ENCODE measurements at regions not wholly inside any gene's neighbourhood (a gene's known extent, or its start where the extent isn't known, plus 50 kb on each side); places are given as distances from the start of the nearest gene placed in this dataset.

GRCh38 chr7:113373863-113374262, 255.5 kb upstream of the SMIM30 start:
- 14% methylated on average over 2 of the region's 2 CpGs for WGBS (ENCODE audit: low lambda C conversion rate)
- H3K36me3 ChIP-seq (replicated peaks in 1 of 2; ENCODE audit: control insufficient read depth in 1 of 2, insufficient read depth in 2 of 2, low read length in 1 of 2) = no peaks in the 10 kb centered on the region
- H3K4me1 ChIP-seq (ENCODE audit: control insufficient read depth in 1 of 2, insufficient read depth in 2 of 2, low read depth in 1 of 2, low read length in 1 of 2) = no peaks in the 10 kb centered on the region
- H3K79me2 ChIP-seq (ENCODE audit: insufficient read depth) = no peaks in the 10 kb centered on the region
- no peaks in the 10 kb centered on the region for H3K27me3 ChIP-seq (ENCODE audit: insufficient read depth)
- no peak overlapping the region for H3K27ac ChIP-seq (ENCODE audit: low read depth in 2 of 2, low read length in 1 of 2)
- H3F3A ChIP-seq (replicated peaks; ENCODE audit: insufficient read depth) = no peaks in the 10 kb centered on the region
- H4K20me1 ChIP-seq (ENCODE audit: insufficient read depth) = no peaks in the 10 kb centered on the region
- no peak overlapping the region for H3K4me2 ChIP-seq
- no peaks in the 10 kb centered on the region for H3K9me3 ChIP-seq
- ChIA-PET CTCF (interaction anchor here (1.9 kb wide), 1 partner anchor 12 kb away, joined by 4 read pairs; no protein-coding TSS in a partner anchor), POLR2A (no interaction called here)
- no peak overlapping the region for H3K9ac ChIP-seq
- H2AFZ ChIP-seq (ENCODE audit: low read depth) = no peak overlapping the region
- TF ChIP-seq SMC3 (IDR thresholded peaks at IDR 0.05; ENCODE audit: low read depth, low read length) = no peak
- no peaks in the 10 kb centered on the region for H3K9me2 ChIP-seq
- no peak for DNase-seq
- H3K4me3 ChIP-seq (ENCODE audit: low read depth in 2 of 2, low read length in 1 of 2) = no peak overlapping the region

GRCh38 chr7:113371416-113372043, 253.2 kb upstream of the SMIM30 start:
- peak overlapping the region in 1 of 2 experiments; percentile 58; a peak in 1 of 4 replicates for H3K27ac ChIP-seq (ENCODE audit: low read depth in 2 of 2, low read length in 1 of 2)
- H2AFZ ChIP-seq (ENCODE audit: low read depth) = no peak overlapping the region
- no peaks in the 10 kb centered on the region for H3K9me2 ChIP-seq
- no peak overlapping the region for H3K4me2 ChIP-seq
- H3K4me1 ChIP-seq (ENCODE audit: control insufficient read depth in 1 of 2, insufficient read depth in 2 of 2, low read depth in 1 of 2, low read length in 1 of 2) = no peaks in the 10 kb centered on the region; a peak in 1 of 4 replicates
- no peaks in the 10 kb centered on the region for H3K79me2 ChIP-seq (ENCODE audit: insufficient read depth)
- no peaks in the 10 kb centered on the region for H4K20me1 ChIP-seq (ENCODE audit: insufficient read depth)
- 56% methylated on average over 4 of the region's 4 CpGs for WGBS (ENCODE audit: low lambda C conversion rate)
- no peaks in the 10 kb centered on the region for H3K36me3 ChIP-seq (replicated peaks in 1 of 2; ENCODE audit: control insufficient read depth in 1 of 2, insufficient read depth in 2 of 2, low read length in 1 of 2)
- no peaks in the 10 kb centered on the region for H3K9me3 ChIP-seq
- no peak overlapping the region for H3K9ac ChIP-seq
- no peak for DNase-seq
- TF ChIP-seq TCF12 (IDR thresholded peaks at IDR 0.05) (no peak), MEF2A (IDR thresholded peaks at IDR 0.05; ENCODE audit: borderline replicate concordance, low read depth) (no peak), RXRA (IDR thresholded peaks at IDR 0.05; ENCODE audit: borderline replicate concordance, low read depth) (0 out of 2 replicates have a peak, but pooled peaks have one; percentile 19), EZH2phosphoT487 (IDR thresholded peaks at IDR 0.05; ENCODE audit: borderline replicate concordance, low read depth) (no peak)
- ChIA-PET POLR2A (no interaction called here), CTCF (interaction anchor here (1.5 kb wide), 1 partner anchor 212 kb away, joined by 4 read pairs; no protein-coding TSS in a partner anchor)
- no peaks in the 10 kb centered on the region for H3F3A ChIP-seq (replicated peaks; ENCODE audit: insufficient read depth)
- H3K27me3 ChIP-seq (ENCODE audit: insufficient read depth) = no peaks in the 10 kb centered on the region
- H3K4me3 ChIP-seq (ENCODE audit: low read depth in 2 of 2, low read length in 1 of 2) = no peak overlapping the region

DNA sequence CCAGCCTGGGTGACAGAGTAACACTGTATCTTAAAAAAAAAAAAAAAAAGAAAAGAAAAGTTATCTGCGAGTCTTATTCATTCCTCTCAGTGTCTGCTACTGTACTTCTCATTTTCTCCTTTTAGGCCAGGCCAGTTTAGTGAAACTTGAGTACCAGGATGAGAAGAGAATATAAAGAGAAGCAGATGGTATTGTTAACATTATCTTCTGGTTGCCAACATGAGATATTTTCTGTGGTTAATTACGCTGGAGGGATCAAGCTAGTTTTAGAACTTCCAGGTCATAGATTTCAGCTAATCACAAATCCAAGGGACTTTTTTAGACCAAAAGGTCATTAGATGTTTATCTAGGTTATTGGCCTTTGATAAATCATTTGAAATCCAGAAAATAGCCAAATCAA, 252.6 kb upstream of the SMIM30 start:
- H3K4me1 ChIP-seq (ENCODE audit: control insufficient read depth in 1 of 2, insufficient read depth in 2 of 2, low read depth in 1 of 2, low read length in 1 of 2) = no peaks in the 10 kb centered on the region; a peak in 1 of 4 replicates
- WGBS (ENCODE audit: low lambda C conversion rate) = 32% methylated on average over 2 of the region's 2 CpGs
- peak overlapping the region in 1 of 2 experiments; percentile 58; a peak in 1 of 4 replicates for H3K27ac ChIP-seq (ENCODE audit: low read depth in 2 of 2, low read length in 1 of 2)
- H4K20me1 ChIP-seq (ENCODE audit: insufficient read depth) = no peaks in the 10 kb centered on the region
- H3F3A ChIP-seq (replicated peaks; ENCODE audit: insufficient read depth) = no peaks in the 10 kb centered on the region
- no peak for DNase-seq
- no peaks in the 10 kb centered on the region for H3K36me3 ChIP-seq (replicated peaks in 1 of 2; ENCODE audit: control insufficient read depth in 1 of 2, insufficient read depth in 2 of 2, low read length in 1 of 2)
- ChIA-PET CTCF (interaction anchor here (1.5 kb wide), 1 partner anchor 211 kb away, joined by 4 read pairs; no protein-coding TSS in a partner anchor), POLR2A (no interaction called here)
- no peak overlapping the region for H2AFZ ChIP-seq (ENCODE audit: low read depth)
- no peaks in the 10 kb centered on the region for H3K79me2 ChIP-seq (ENCODE audit: insufficient read depth)
- no peaks in the 10 kb centered on the region for H3K9me3 ChIP-seq
- no peaks in the 10 kb centered on the region for H3K9me2 ChIP-seq
- no peaks in the 10 kb centered on the region for H3K27me3 ChIP-seq (ENCODE audit: insufficient read depth)
- H3K9ac ChIP-seq = no peak overlapping the region
- no peak overlapping the region for H3K4me3 ChIP-seq (ENCODE audit: low read depth in 2 of 2, low read length in 1 of 2)
- no peak overlapping the region for H3K4me2 ChIP-seq
- TF ChIP-seq IRF3 (IDR thresholded peaks at IDR 0.05; ENCODE audit: low read depth, low read length) (no peak), TCF12 (IDR thresholded peaks at IDR 0.05) (peak; percentile 65; the same call in 1 of the 2 replicates), SMC3 (IDR thresholded peaks at IDR 0.05; ENCODE audit: low read depth, low read length) (no peak), POLR2AphosphoS5 (IDR thresholded peaks at IDR 0.05; ENCODE audit: low read depth, low read length) (peak; percentile 29; the same call in 1 of the 2 replicates), FOXJ3 (CRISPR knock-in tag; IDR thresholded peaks at IDR 0.05) (no peak), FOSL2 (IDR thresholded peaks at IDR 0.05; ENCODE audit: borderline replicate concordance, low read depth) (no peak), NFIC (IDR thresholded peaks at IDR 0.05; ENCODE audit: borderline replicate concordance) (no peak; the same call in 1 of the 2 replicates), JUND (IDR thresholded peaks at IDR 0.05) (no peak), RFX5 (IDR thresholded peaks at IDR 0.05; ENCODE audit: low read length) (no peak), MEF2A (IDR thresholded peaks at IDR 0.05; ENCODE audit: borderline replicate concordance, low read depth) (no peak), EZH2phosphoT487 (IDR thresholded peaks at IDR 0.05; ENCODE audit: borderline replicate concordance, low read depth) (no peak)
- TF ChIP-seq, protein P1, sequence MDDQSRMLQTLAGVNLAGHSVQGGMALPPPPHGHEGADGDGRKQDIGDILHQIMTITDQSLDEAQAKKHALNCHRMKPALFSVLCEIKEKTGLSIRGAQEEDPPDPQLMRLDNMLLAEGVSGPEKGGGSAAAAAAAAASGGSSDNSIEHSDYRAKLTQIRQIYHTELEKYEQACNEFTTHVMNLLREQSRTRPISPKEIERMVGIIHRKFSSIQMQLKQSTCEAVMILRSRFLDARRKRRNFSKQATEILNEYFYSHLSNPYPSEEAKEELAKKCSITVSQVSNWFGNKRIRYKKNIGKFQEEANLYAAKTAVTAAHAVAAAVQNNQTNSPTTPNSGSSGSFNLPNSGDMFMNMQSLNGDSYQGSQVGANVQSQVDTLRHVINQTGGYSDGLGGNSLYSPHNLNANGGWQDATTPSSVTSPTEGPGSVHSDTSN (IDR thresholded peaks at IDR 0.05) = peak; percentile 19; the same call in 1 of the 2 replicates
- TF ChIP-seq, protein P2, sequence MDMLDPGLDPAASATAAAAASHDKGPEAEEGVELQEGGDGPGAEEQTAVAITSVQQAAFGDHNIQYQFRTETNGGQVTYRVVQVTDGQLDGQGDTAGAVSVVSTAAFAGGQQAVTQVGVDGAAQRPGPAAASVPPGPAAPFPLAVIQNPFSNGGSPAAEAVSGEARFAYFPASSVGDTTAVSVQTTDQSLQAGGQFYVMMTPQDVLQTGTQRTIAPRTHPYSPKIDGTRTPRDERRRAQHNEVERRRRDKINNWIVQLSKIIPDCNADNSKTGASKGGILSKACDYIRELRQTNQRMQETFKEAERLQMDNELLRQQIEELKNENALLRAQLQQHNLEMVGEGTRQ (IDR thresholded peaks at IDR 0.05; ENCODE audit: borderline replicate concordance, low read depth, low read length) = no peak
- TF ChIP-seq, protein P3, sequence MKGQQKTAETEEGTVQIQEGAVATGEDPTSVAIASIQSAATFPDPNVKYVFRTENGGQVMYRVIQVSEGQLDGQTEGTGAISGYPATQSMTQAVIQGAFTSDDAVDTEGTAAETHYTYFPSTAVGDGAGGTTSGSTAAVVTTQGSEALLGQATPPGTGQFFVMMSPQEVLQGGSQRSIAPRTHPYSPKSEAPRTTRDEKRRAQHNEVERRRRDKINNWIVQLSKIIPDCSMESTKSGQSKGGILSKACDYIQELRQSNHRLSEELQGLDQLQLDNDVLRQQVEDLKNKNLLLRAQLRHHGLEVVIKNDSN (IDR thresholded peaks at IDR 0.05; ENCODE audit: borderline replicate concordance, low read depth) = no peak
